H1 (cell line): ENCODE measurements at regions not wholly inside any gene's neighbourhood (a gene's known extent, or its start where the extent isn't known, plus 50 kb on each side); places are given as distances from the start of the nearest gene placed in this dataset.
"Not testable (repeated sequence)": the region's sequence is repeated elsewhere in the genome, so short reads cannot be mapped to it uniquely, and the experiment has no call there.

Source experiments
- CTCF ChIA-PET: fragments of 300-600 bp; sonication (Branson Sonifier 250); formaldehyde crosslinking; loops from one replicate; lab custom pipeline; 2021; ENCODE audit not compliant: partially characterized antibody; lab: Charles Lee
- POLR2A ChIA-PET: fragments of 300-600 bp; sonication (Branson Sonifier 250); formaldehyde crosslinking; loops from one replicate; lab custom pipeline; 2021; ENCODE audit warnings: inconsistent platforms; ENCODE audit not compliant: partially characterized antibody; lab: Charles Lee
- DNase-seq, 2 experiments: peaks; one replicate each; pipeline versions ENCODE4 v3.0.0 to v3.0.0-alpha.2; 2010 to 2022; ENCODE audit warnings: low spot score in 2 of 2, low read depth in 1 of 2, mixed read lengths in 1 of 2
- FAIRE-seq: peaks from 2 replicates; lab custom pipeline; 2011; peaks lifted over from hg19 to GRCh38; lab: Jason Lieb, UNC
- H2AFZ ChIP-seq: 2 replicates; pipeline ENCODE4 v1.8.1; 2012; ENCODE audit warnings: low read length, inconsistent platforms
- H2AK5ac ChIP-seq: 2 replicates; pipeline ENCODE4 v1.6.1; 2013; ENCODE audit warnings: low read depth, low read length
- H2BK120ac ChIP-seq: replicated peaks from 2 replicates; pipeline ENCODE3; 2013; ENCODE audit warnings: low read depth, low read length, inconsistent platforms
- H2BK12ac ChIP-seq: 2 replicates; pipeline ENCODE4 v1.6.1; 2013; ENCODE audit warnings: low read depth, low read length
- H2BK15ac ChIP-seq: 2 replicates; pipeline ENCODE4 v1.6.1; 2013; ENCODE audit warnings: low read length
- H2BK20ac ChIP-seq: 2 replicates; pipeline ENCODE4 v1.6.1; 2013; ENCODE audit warnings: low read length
- H2BK5ac ChIP-seq: 2 replicates; pipeline ENCODE4 v1.6.1; 2013; ENCODE audit warnings: low read depth, low read length
- H3K14ac ChIP-seq: 2 replicates; pipeline ENCODE4 v1.6.1; 2013; ENCODE audit warnings: inconsistent platforms; ENCODE audit not compliant: insufficient read length
- H3K18ac ChIP-seq: 2 replicates; pipeline ENCODE4 v1.6.1; 2013; ENCODE audit warnings: low read length; ENCODE audit errors: extremely low read depth
- H3K23ac ChIP-seq: 2 replicates; pipeline ENCODE4 v1.6.1; 2013; ENCODE audit warnings: inconsistent platforms; ENCODE audit not compliant: insufficient read length
- H3K23me2 ChIP-seq: 2 replicates; pipeline ENCODE4 v1.6.1; 2013; ENCODE audit warnings: low read depth, low read length
- H3K27ac ChIP-seq: 2 replicates; pipeline ENCODE4 v1.6.1; 2011; ENCODE audit warnings: low read depth, low read length, inconsistent platforms
- H3K27me3 ChIP-seq, 4 experiments: replicated peaks in 1 of 4; 1 replicate in 1 of 4; 2 replicates in 3 of 4; pipeline versions ENCODE4 v1.6.1 to v1.8.1; 2011 to 2013; ENCODE audit warnings: low read length in 3 of 4, mild to moderate bottlenecking in 3 of 4, inconsistent platforms in 2 of 4, mixed read lengths in 2 of 4, moderate library complexity in 1 of 4; ENCODE audit not compliant: control insufficient read depth in 3 of 4, insufficient read depth in 3 of 4; ENCODE audit errors: extremely low read depth in 1 of 4
- H3K36me3 ChIP-seq, 4 experiments: 2 replicates each; pipeline versions ENCODE4 v1.6.1 to v1.8.1; 2011 to 2013; ENCODE audit warnings: mild to moderate bottlenecking in 4 of 4, low read length in 3 of 4, moderate library complexity in 2 of 4, control low read depth in 1 of 4, inconsistent platforms in 1 of 4; ENCODE audit not compliant: insufficient read depth in 4 of 4, control insufficient read depth in 2 of 4
- H3K4ac ChIP-seq: replicated peaks from 2 replicates; pipeline ENCODE3; 2013; ENCODE audit warnings: low read length, low read depth, mixed read lengths, inconsistent platforms; ENCODE audit not compliant: insufficient read length
- H3K4me1 ChIP-seq, 4 experiments: replicated peaks in 1 of 4; 1 replicate in 1 of 4; 2 replicates in 3 of 4; pipeline versions ENCODE4 v1.6.1 to v1.8.1; 2011 to 2013; ENCODE audit warnings: low read length in 3 of 4, inconsistent platforms in 2 of 4, mixed read lengths in 1 of 4; ENCODE audit not compliant: insufficient read depth in 4 of 4, control insufficient read depth in 3 of 4
- H3K4me2 ChIP-seq, 2 experiments: 2 replicates each; pipeline versions ENCODE4 v1.6.1 to v1.8.1; 2011 to 2013; ENCODE audit warnings: low read depth in 2 of 2, low read length in 2 of 2, control low read depth in 1 of 2, inconsistent platforms in 1 of 2, mild to moderate bottlenecking in 1 of 2; ENCODE audit not compliant: insufficient read depth in 1 of 2
- H3K4me3 ChIP-seq, 4 experiments: fragments of 200-600, 300-600 bp in 1 of 4; sonication (generic), shearing (Covaris generic), sonication (Bioruptor Twin) in 1 of 4; 2 replicates each; pipeline versions ENCODE4 v1.5.1 to v1.8.1; 2011 to 2016; ENCODE audit warnings: low read length in 4 of 4, low read depth in 3 of 4, control low read depth in 2 of 4, inconsistent platforms in 2 of 4, mild to moderate bottlenecking in 2 of 4, mixed read lengths in 1 of 4, moderate library complexity in 1 of 4; ENCODE audit not compliant: insufficient read depth in 2 of 4; ENCODE audit errors: extremely low read depth in 1 of 4
- H3K56ac ChIP-seq: replicated peaks from 2 replicates; pipeline ENCODE3; 2013; ENCODE audit warnings: low read depth, mild to moderate bottlenecking, mixed read lengths, low read length, inconsistent platforms; ENCODE audit not compliant: insufficient read length
- H3K79me1 ChIP-seq: 2 replicates; pipeline ENCODE4 v1.6.1; 2013; ENCODE audit warnings: low read depth, low read length, control low read depth
- H3K79me2 ChIP-seq, 2 experiments: 2 replicates each; pipeline versions ENCODE4 v1.6.1 to v1.8.1; 2012 to 2013; ENCODE audit warnings: low read length in 2 of 2, mild to moderate bottlenecking in 2 of 2, inconsistent platforms in 1 of 2; ENCODE audit not compliant: insufficient read depth in 2 of 2, control insufficient read depth in 1 of 2
- H3K9ac ChIP-seq, 4 experiments: replicated peaks in 1 of 4; 1 replicate in 1 of 4; 2 replicates in 3 of 4; pipeline versions ENCODE4 v1.6.1 to v1.8.1; 2011 to 2013; ENCODE audit warnings: low read depth in 3 of 4, low read length in 3 of 4, control low read depth in 2 of 4, mild to moderate bottlenecking in 2 of 4, moderate library complexity in 2 of 4, inconsistent platforms in 1 of 4; ENCODE audit errors: extremely low read depth in 1 of 4
- H3K9me3 ChIP-seq, 2 experiments: 2 replicates each; pipeline versions ENCODE4 v1.6.1 to v1.8.1; 2012 to 2013; ENCODE audit warnings: mild to moderate bottlenecking in 2 of 2, moderate library complexity in 2 of 2, control low read depth in 1 of 2, inconsistent platforms in 1 of 2, low read depth in 1 of 2, low read length in 1 of 2, mixed read lengths in 1 of 2; ENCODE audit not compliant: insufficient read depth in 2 of 2
- H4K20me1 ChIP-seq, 2 experiments: replicated peaks in 1 of 2; 2 replicates each; pipeline versions ENCODE3 to v1.8.1; 2011 to 2013; ENCODE audit warnings: inconsistent platforms in 2 of 2, low read length in 2 of 2, mild to moderate bottlenecking in 1 of 2; ENCODE audit not compliant: insufficient read depth in 2 of 2, control insufficient read depth in 1 of 2
- H4K5ac ChIP-seq: 2 replicates; pipeline ENCODE4 v1.6.1; 2013; ENCODE audit warnings: low read length, low read depth, mixed read lengths, inconsistent platforms; ENCODE audit not compliant: insufficient read length
- H4K8ac ChIP-seq: 2 replicates; pipeline ENCODE4 v1.8.0; 2013; ENCODE audit warnings: mild to moderate bottlenecking, moderate library complexity, low read length, inconsistent platforms; ENCODE audit not compliant: insufficient read depth; ENCODE audit errors: extremely low read depth
- H4K91ac ChIP-seq: replicated peaks from 2 replicates; pipeline ENCODE3; 2013; ENCODE audit warnings: low read length, mixed read lengths, inconsistent platforms; ENCODE audit not compliant: insufficient read length
- WGBS, 2 experiments: shearing (Covaris generic) in 1 of 2; methylation state at CpG; one replicate each; pipeline versions ENCODE4 v1.1.6 to v1.1.7; 2013 to 2015; ENCODE audit warnings: low lambda C conversion rate in 2 of 2, mixed read lengths in 2 of 2, inconsistent platforms in 1 of 2, low coverage in 1 of 2, missing lambda C conversion rate in 1 of 2; ENCODE audit not compliant: insufficient replicate concordance in 2 of 2, insufficient coverage in 1 of 2, insufficient read length in 1 of 2; ENCODE audit errors: extremely low coverage in 1 of 2, missing lambda C conversion rate in 1 of 2; 5-methylcytosine and 5-hydroxymethylcytosine counted together

DNA sequence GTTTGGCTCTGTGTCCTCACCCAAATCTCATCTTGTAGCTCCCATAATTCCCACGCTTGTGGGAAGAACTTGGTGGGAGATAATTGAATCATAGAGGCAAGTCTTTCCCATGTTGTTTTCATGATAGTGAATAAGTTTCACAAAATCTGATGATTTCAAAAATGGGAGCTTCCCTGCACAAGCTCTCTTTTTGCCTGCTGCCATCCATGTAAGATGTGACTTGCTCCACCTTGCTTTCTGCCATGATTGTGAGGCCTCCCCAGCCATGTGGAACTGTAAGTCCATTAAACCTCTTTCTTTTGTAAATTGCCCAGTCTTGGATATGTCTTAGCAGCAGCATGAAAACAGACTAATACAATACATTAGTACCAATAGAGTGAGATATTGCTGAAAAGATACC, 154.9 kb downstream of the DUSP10 start:
- H3K56ac ChIP-seq, H3K27ac ChIP-seq, H4K5ac ChIP-seq, H2BK12ac ChIP-seq, H3K9ac ChIP-seq, H3K4me1 ChIP-seq, H3K36me3 ChIP-seq, CTCF ChIA-PET, H3K79me1 ChIP-seq, H3K4me3 ChIP-seq, H3K4me2 ChIP-seq, H4K8ac ChIP-seq, H3K79me2 ChIP-seq, H3K23ac ChIP-seq, H4K20me1 ChIP-seq, DNase-seq, H3K27me3 ChIP-seq, H2AK5ac ChIP-seq, POLR2A ChIA-PET, H4K91ac ChIP-seq, H2BK15ac ChIP-seq, H2BK20ac ChIP-seq, H2BK5ac ChIP-seq, FAIRE-seq, H3K4ac ChIP-seq, H2AFZ ChIP-seq, H3K14ac ChIP-seq, H3K18ac ChIP-seq, H2BK120ac ChIP-seq, H3K23me2 ChIP-seq: not testable (repeated sequence)
- 95% methylated on average over 1 of the region's 1 CpG; no CpG with 5 or more reads in 1 of the 2 experiments for WGBS, 2 experiments
- peaks cover 4 to 12% of the 10 kb centered on the region in 2 experiments for H3K9me3 ChIP-seq

DNA sequence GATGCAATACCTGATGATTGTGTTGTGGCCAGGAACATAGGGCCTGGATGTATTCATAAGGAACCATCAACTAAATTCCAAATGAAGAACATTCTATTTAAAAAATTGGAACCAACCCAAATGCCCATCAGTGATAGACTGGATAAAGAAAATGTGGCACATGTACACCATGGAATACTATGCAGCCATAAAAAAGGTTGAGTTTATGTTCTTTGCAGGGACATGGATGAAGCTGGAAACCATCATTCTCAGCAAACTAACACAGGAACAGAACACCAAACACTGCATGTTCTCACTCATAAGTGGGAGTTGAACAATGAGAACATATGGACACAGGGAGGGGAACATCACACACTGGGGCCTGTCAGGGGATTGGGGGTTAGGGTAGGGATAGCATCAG, 150.6 kb downstream of the DUSP10 start:
- H3K4ac ChIP-seq, POLR2A ChIA-PET, H3K56ac ChIP-seq, H2BK12ac ChIP-seq, H3K23ac ChIP-seq, H3K18ac ChIP-seq, H3K4me3 ChIP-seq, H3K9ac ChIP-seq, H3K4me1 ChIP-seq, CTCF ChIA-PET, H3K27ac ChIP-seq, H3K79me1 ChIP-seq, H2AFZ ChIP-seq, FAIRE-seq, H3K23me2 ChIP-seq, H3K4me2 ChIP-seq, H4K20me1 ChIP-seq, DNase-seq, H3K27me3 ChIP-seq, H4K91ac ChIP-seq, H2BK5ac ChIP-seq, H2BK120ac ChIP-seq, H3K36me3 ChIP-seq, H2AK5ac ChIP-seq, H2BK15ac ChIP-seq, H4K8ac ChIP-seq, H3K79me2 ChIP-seq, H3K14ac ChIP-seq, H2BK20ac ChIP-seq, H4K5ac ChIP-seq: not testable (repeated sequence)
- H3K9me3 ChIP-seq: peaks cover 4 to 12% of the 10 kb centered on the region in 2 experiments
